Kidney glomerular epithelial cell (primary cell): ENCODE measurements at regions not wholly inside any gene's neighbourhood (a gene's known extent, or its start where the extent isn't known, plus 50 kb on each side); places are given as distances from the start of the nearest gene placed in this dataset.
"Not testable (repeated sequence)": the region's sequence is repeated elsewhere in the genome, so short reads cannot be mapped to it uniquely, and the experiment has no call there.

Source experiments
- DNase-seq: peaks from one replicate; lab custom pipeline; 2025; lab: John Stamatoyannopoulos, UW

GRCh38 chr2:239745386-239746227, 279.5 kb downstream of the NDUFA10 start:
- no peak for DNase-seq

GRCh38 chr2:239744706-239745340, 280.3 kb downstream of the NDUFA10 start:
- DNase-seq = no peak

- DNase-seq = no peak
Observed at GRCh38 chr2:239743206-239743605, 281.9 kb downstream of the NDUFA10 start.

- no peak for DNase-seq
Observed at GRCh38 chr2:239742377-239742776, 282.8 kb downstream of the NDUFA10 start.

GRCh38 chr2:239739206-239739605, 285.9 kb downstream of the NDUFA10 start:
- no peak for DNase-seq

GRCh38 chr2:239738159-239738558, 287.0 kb downstream of the NDUFA10 start:
- no peak for DNase-seq

GRCh38 chr2:239737144-239737463, 288.0 kb downstream of the NDUFA10 start:
- no peak for DNase-seq

GRCh38 chr2:239736358-239737143, 288.6 kb downstream of the NDUFA10 start:
- no peak for DNase-seq

GRCh38 chr2:239735829-239736357, 289.2 kb downstream of the NDUFA10 start:
- DNase-seq = no peak

GRCh38 chr2:239735131-239735828, 289.9 kb downstream of the NDUFA10 start:
- no peak for DNase-seq

GRCh38 chr2:239734436-239735005, 290.6 kb downstream of the NDUFA10 start:
- DNase-seq = no peak

GRCh38 chr2:239732666-239733010, 292.5 kb downstream of the NDUFA10 start:
- DNase-seq = no peak

- DNase-seq = no peak
Observed at GRCh38 chr2:239731998-239732665, 293.0 kb downstream of the NDUFA10 start.

GRCh38 chr2:239731422-239731821, 293.7 kb downstream of the NDUFA10 start:
- no peak for DNase-seq

- no peak for DNase-seq
Observed at GRCh38 chr2:239730897-239731296, 294.2 kb downstream of the NDUFA10 start.

- DNase-seq = not testable (repeated sequence)
Observed at GRCh38 chr2:239730567-239730882, 294.6 kb downstream of the NDUFA10 start.

GRCh38 chr2:239729681-239730566, 295.2 kb downstream of the NDUFA10 start:
- no peak for DNase-seq

- no peak for DNase-seq
Observed at GRCh38 chr2:239729151-239729550, 296.0 kb downstream of the NDUFA10 start.

GRCh38 chr2:239728751-239729150, 296.4 kb downstream of the NDUFA10 start:
- DNase-seq = no peak
